HG03280 (cell line): ENCODE measurements at regions not wholly inside any gene's neighbourhood (a gene's known extent, or its start where the extent isn't known, plus 50 kb on each side); places are given as distances from the start of the nearest gene placed in this dataset.
A peak's percentile ranks its signal among the peaks of the same experiment; 100 is the strongest.
"Not testable (repeated sequence)": the region's sequence is repeated elsewhere in the genome, so short reads cannot be mapped to it uniquely, and the experiment has no call there.

Experiments
- ATAC-seq: cut with Tn5 transposase; IDR thresholded peaks from one replicate; pipeline ENCODE4 v1.9.1; 2021; ENCODE audit warnings: mild to moderate bottlenecking, moderate library complexity; ENCODE audit not compliant: unreplicated experiment

GRCh38 chr3:170712798-170713197, 126.9 kb upstream of the SLC7A14 start:
- no peak for ATAC-seq

- no peak for ATAC-seq
Observed at GRCh38 chr3:170712336-170712735, 126.5 kb upstream of the SLC7A14 start.

GRCh38 chr3:170711786-170712185, 125.9 kb upstream of the SLC7A14 start:
- no peak for ATAC-seq

- no peak for ATAC-seq
Observed at GRCh38 chr3:170709046-170709445, 123.2 kb upstream of the SLC7A14 start.

DNA sequence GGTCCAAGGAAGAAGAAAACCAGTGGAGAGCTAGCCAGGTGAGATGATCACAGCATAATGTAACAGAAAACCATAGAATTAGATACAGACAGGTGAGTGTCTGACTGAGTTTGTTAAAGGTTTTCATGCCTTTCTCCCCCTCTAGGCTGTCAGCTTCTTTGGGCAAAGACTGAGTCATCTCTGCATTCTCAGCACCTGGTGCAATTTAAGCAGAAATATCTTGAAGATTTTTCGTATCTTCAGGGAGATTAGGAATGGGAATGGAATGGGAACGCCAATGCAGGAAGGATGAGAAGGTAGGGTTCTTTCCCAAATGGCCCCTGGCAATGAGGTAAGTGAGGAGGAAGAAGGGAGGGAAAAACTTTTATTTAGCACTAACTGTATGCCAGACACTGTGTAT, 122.0 kb upstream of the SLC7A14 start:
- no peak for ATAC-seq

- no peak for ATAC-seq
Observed at GRCh38 chr3:170705131-170705530, 119.3 kb upstream of the SLC7A14 start.

GRCh38 chr3:170703121-170703588, 117.3 kb upstream of the SLC7A14 start:
- ATAC-seq = no peak

- ATAC-seq = no peak
Observed at GRCh38 chr3:170701696-170702678, 116.1 kb upstream of the SLC7A14 start.

- no peak for ATAC-seq
Observed at GRCh38 chr3:170700054-170700404, 114.2 kb upstream of the SLC7A14 start.

- no peak for ATAC-seq
Observed at GRCh38 chr3:170699158-170700053, 113.5 kb upstream of the SLC7A14 start.

DNA sequence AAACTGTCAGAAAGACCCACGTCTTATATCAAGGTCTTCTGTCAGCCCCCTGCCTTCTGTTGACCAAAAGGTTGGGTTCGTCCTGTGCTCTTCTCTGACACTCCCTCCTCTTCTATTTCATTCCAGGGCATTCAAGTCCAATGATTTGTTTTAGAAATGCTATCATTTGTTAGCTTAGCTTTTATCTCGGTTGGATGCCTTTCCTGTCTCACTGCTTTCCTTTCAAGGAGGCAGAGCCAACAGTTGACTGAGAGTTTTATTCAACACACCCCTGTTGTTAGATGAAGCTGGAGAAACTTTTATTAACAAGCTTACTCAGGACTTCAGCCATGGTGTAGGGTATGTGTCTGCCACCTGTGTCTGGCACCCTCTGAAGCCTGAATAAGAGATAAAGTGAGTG, 112.0 kb upstream of the SLC7A14 start:
- no peak for ATAC-seq

DNA sequence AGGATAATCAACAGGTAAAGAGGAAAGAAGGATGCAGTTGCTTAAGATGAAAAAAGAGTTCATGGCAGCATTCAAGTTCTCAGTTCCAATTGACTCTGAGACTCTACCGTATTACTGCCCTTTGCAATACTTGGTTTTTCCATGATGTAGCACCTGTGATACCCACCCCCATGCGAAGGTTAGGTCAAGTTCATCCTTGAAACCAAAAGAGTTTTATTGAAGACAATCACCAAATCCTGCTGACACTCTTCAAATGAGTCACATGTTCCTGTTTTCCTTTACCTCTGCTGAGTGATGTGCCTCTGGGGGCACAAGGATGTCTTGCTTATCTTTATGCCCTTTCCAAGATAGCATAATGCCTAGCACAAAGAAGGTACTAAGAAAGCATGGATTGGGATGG, 111.3 kb upstream of the SLC7A14 start:
- ATAC-seq = no peak

GRCh38 chr3:170695486-170696064, 109.7 kb upstream of the SLC7A14 start:
- no peak for ATAC-seq

- ATAC-seq = no peak
Observed at GRCh38 chr3:170692720-170693119, 106.8 kb upstream of the SLC7A14 start.

DNA sequence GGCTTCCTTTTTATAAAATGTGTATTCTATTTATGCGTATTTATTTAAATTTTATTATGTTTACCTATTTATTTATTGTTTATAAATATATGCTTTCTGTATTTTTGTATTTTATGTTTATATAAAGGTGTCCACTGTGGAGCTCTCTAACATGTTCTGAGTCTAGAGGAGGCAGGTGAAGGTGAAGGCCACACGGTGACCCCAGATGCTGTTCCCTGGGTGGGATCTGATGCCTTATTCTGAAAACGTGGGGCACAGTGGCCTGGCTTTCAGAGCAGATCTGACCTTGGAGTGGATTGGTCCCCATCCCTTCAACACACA, 104.7 kb upstream of the SLC7A14 start:
- ATAC-seq = peak; percentile 15

DNA sequence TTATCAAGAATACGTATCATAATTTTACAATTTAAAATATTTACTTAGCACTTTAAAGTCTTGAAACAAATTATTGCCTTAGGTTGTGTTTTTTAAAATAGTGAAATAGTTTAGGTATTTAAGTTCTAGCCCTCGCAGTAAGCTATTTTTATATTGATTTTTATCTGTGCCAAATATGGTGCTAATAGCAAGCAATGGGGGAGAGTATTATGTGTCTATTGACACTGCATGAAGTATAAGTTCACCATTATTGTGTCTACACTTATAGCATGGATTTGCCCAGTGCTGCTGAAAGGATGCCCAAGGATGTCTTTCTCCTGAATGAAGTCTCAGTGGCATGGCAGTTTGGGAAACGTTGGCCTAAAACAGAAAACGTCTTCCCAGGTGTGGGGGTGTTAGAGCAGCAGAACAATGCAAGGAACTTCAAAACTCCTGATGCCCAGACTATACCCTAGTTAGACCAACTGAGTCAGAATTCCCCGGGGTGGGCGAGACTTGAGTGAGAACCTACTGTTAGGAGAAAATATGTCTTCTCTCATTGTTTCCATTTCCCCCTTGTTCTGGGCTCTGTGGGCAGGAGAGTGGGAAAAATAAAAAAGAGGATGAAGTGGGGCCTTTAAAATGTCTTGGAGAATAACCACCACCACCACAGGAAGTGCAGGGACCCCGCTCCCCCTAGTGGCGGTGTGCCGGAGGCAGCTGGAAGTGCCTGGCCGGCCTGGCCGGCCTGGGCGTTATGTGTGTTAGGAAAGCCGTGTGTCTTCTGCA, 104.2 kb upstream of the SLC7A14 start:
- peak; percentile 64 for ATAC-seq

DNA sequence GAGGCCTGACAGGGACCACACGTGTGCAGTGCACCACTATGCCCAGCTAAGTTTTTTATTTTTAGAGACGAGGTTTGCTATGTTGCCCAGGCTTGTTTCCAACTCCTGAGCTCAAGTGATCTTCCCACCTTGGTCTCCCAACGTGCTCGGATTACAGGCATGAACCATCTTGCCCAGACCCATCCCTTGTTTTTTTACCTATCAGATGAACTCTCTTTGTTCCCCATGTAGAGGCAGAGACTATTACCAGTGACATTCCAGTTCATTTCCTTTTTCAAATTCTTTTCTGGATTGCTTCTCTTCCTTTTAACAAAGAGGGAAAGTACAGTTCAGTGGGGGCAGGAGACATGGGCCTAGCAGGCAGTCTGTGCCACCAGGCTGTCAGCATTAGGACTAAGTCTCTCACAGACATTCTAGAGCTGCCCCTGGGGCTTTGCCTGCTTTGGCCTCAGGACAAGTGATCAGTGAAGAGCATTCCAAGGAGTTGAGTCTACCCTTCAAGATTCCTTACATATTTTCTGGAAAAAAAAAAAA, 103.5 kb upstream of the SLC7A14 start:
- no peak for ATAC-seq

- ATAC-seq = not testable (repeated sequence)
Observed at GRCh38 chr3:170688222-170688621, 102.3 kb upstream of the SLC7A14 start.

GRCh38 chr3:170680593-170680992, 94.7 kb upstream of the SLC7A14 start:
- ATAC-seq = no peak

- no peak for ATAC-seq
Observed at GRCh38 chr3:170679190-170679589, 93.3 kb upstream of the SLC7A14 start.
